Spinal cord (tissue), 9 donors: ENCODE measurements at regions not wholly inside any gene's neighbourhood (a gene's known extent, or its start where the extent isn't known, plus 50 kb on each side); places are given as distances from the start of the nearest gene placed in this dataset.

Experiments
- DNase-seq, 6 donors: peaks; one replicate each; pipeline versions ENCODE4 v3.0.0 to v3.0.0-alpha.2; 2013 to 2015; ENCODE audit warnings: low spot score in 6 of 6, low read depth in 4 of 6
- H3K27ac ChIP-seq: one replicate; pipeline ENCODE4 v1.5.1; 2013; ENCODE audit warnings: low read depth, low read length, control low read depth
- H3K27me3 ChIP-seq: one replicate; pipeline ENCODE4 v1.6.1; 2013; ENCODE audit warnings: low read length; ENCODE audit not compliant: control insufficient read depth, insufficient read depth
- H3K36me3 ChIP-seq: one replicate; pipeline ENCODE4 v1.6.1; 2013; ENCODE audit warnings: low read length; ENCODE audit not compliant: control insufficient read depth, insufficient read depth
- H3K4me1 ChIP-seq: one replicate; pipeline ENCODE4 v1.6.1; 2013; ENCODE audit warnings: low read length; ENCODE audit not compliant: control insufficient read depth, insufficient read depth
- H3K4me3 ChIP-seq: one replicate; pipeline ENCODE4 v1.5.1; 2013; ENCODE audit warnings: low read depth, low read length, control low read depth
- H3K9me3 ChIP-seq: one replicate; pipeline ENCODE4 v1.6.1; 2013; ENCODE audit warnings: low read length; ENCODE audit not compliant: control insufficient read depth, insufficient read depth
- WGBS: methylation state at CpG from one replicate; pipeline ENCODE4 v1.1.5; 2013; ENCODE audit warnings: missing lambda C conversion rate; ENCODE audit not compliant: insufficient coverage; 5-methylcytosine and 5-hydroxymethylcytosine counted together
- donor health status: healthy.

GRCh38 chr1:163912170-163912884 lies 590.6 kb downstream of the NUF2 start:
- DNase-seq, result no peak
- Histone ChIP-seq H3K27ac (no peak overlapping the region), H3K36me3 (no peaks in the 10 kb centered on the region), H3K27me3 (no peaks in the 10 kb centered on the region), H3K4me1 (no peaks in the 10 kb centered on the region), H3K4me3 (no peak overlapping the region), H3K9me3 (no peaks in the 10 kb centered on the region)
- no CpG with 5 or more reads among the region's 4 CpGs for WGBS

GRCh38 chr1:163914785-163915413 lies 593.1 kb downstream of the NUF2 start:
- H3K27ac ChIP-seq, result no peak overlapping the region
- no peaks in the 10 kb centered on the region for H3K36me3 ChIP-seq
- H3K27me3 ChIP-seq, result no peaks in the 10 kb centered on the region
- no peaks in the 10 kb centered on the region for H3K9me3 ChIP-seq
- no peak overlapping the region for H3K4me3 ChIP-seq
- DNase-seq, result no peak
- H3K4me1 ChIP-seq, result no peaks in the 10 kb centered on the region

- H3K4me3 ChIP-seq, result no peak overlapping the region
- DNase-seq, result no peak
- no peaks in the 10 kb centered on the region for H3K4me1 ChIP-seq
- no peaks in the 10 kb centered on the region for H3K36me3 ChIP-seq
- no peaks in the 10 kb centered on the region for H3K9me3 ChIP-seq
- no peak overlapping the region for H3K27ac ChIP-seq
- no peaks in the 10 kb centered on the region for H3K27me3 ChIP-seq
Measured at GRCh38 chr1:163922743-163923201, 601.0 kb downstream of the NUF2 start.

GRCh38 chr1:163924041-163924440 lies 602.3 kb downstream of the NUF2 start:
- Histone ChIP-seq H3K36me3 (no peaks in the 10 kb centered on the region), H3K4me3 (no peak overlapping the region), H3K4me1 (no peaks in the 10 kb centered on the region), H3K27ac (no peak overlapping the region), H3K27me3 (no peaks in the 10 kb centered on the region), H3K9me3 (no peaks in the 10 kb centered on the region)
- DNase-seq, result no peak
- WGBS, result 100% methylated on average over 1 of the region's 3 CpGs

GRCh38 chr1:163927493-163927892 lies 605.7 kb downstream of the NUF2 start:
- Histone ChIP-seq H3K9me3 (no peaks in the 10 kb centered on the region), H3K27ac (no peak overlapping the region), H3K4me1 (no peaks in the 10 kb centered on the region), H3K36me3 (no peaks in the 10 kb centered on the region), H3K4me3 (no peak overlapping the region), H3K27me3 (no peaks in the 10 kb centered on the region)
- no peak for DNase-seq
- 100% methylated on average over 1 of the region's 1 CpG for WGBS

- H3K36me3 ChIP-seq, result no peaks in the 10 kb centered on the region
- H3K4me3 ChIP-seq, result no peak overlapping the region
- H3K9me3 ChIP-seq, result no peaks in the 10 kb centered on the region
- no peak overlapping the region for H3K27ac ChIP-seq
- DNase-seq, result peak in 2 of 6 donors; percentile 22 to 26
- H3K27me3 ChIP-seq, result no peaks in the 10 kb centered on the region
- H3K4me1 ChIP-seq, result no peaks in the 10 kb centered on the region
Measured at GRCh38 chr1:163928069-163928468, 606.3 kb downstream of the NUF2 start.

GRCh38 chr1:163928651-163929050 lies 606.9 kb downstream of the NUF2 start:
- Histone ChIP-seq H3K27ac (no peak overlapping the region), H3K9me3 (no peaks in the 10 kb centered on the region), H3K4me3 (no peak overlapping the region), H3K4me1 (no peaks in the 10 kb centered on the region), H3K36me3 (no peaks in the 10 kb centered on the region), H3K27me3 (no peaks in the 10 kb centered on the region)
- DNase-seq, result peak in 2 of 6 donors; percentile 22 to 37

GRCh38 chr1:163932901-163933300 lies 611.1 kb downstream of the NUF2 start:
- Histone ChIP-seq H3K27me3 (no peaks in the 10 kb centered on the region), H3K27ac (no peak overlapping the region), H3K36me3 (no peaks in the 10 kb centered on the region), H3K9me3 (no peaks in the 10 kb centered on the region), H3K4me1 (no peaks in the 10 kb centered on the region), H3K4me3 (no peak overlapping the region)
- 88% methylated on average over 1 of the region's 3 CpGs for WGBS
- DNase-seq, result no peak

GRCh38 chr1:163933437-163933836 lies 611.7 kb downstream of the NUF2 start:
- Histone ChIP-seq H3K4me1 (no peaks in the 10 kb centered on the region), H3K9me3 (no peaks in the 10 kb centered on the region), H3K36me3 (no peaks in the 10 kb centered on the region), H3K27ac (no peak overlapping the region), H3K4me3 (no peak overlapping the region), H3K27me3 (no peaks in the 10 kb centered on the region)
- 69% methylated on average over 3 of the region's 3 CpGs for WGBS
- DNase-seq, result no peak

- no peaks in the 10 kb centered on the region for H3K9me3 ChIP-seq
- WGBS, result 100% methylated on average over 1 of the region's 3 CpGs
Measured at GRCh38 chr1:163935738-163936374, 614.1 kb downstream of the NUF2 start.

More at GRCh38 chr1:163935738-163936374, 614.1 kb downstream of the NUF2 start:
- H3K36me3 ChIP-seq, result no peaks in the 10 kb centered on the region
- H3K27me3 ChIP-seq, result no peaks in the 10 kb centered on the region
- H3K4me3 ChIP-seq, result no peak overlapping the region
- no peak overlapping the region for H3K27ac ChIP-seq
- DNase-seq, result no peak
- H3K4me1 ChIP-seq, result no peaks in the 10 kb centered on the region
